Loucy (cell line): ENCODE measurements at regions not wholly inside any gene's neighbourhood (a gene's known extent, or its start where the extent isn't known, plus 50 kb on each side); places are given as distances from the start of the nearest gene placed in this dataset.

Source experiments
- EZH2phosphoT487 ChIP-seq: fragments of 200-600 bp; IDR thresholded peaks from 2 replicates; pipeline ENCODE4 v1.6.1; 2018; ENCODE audit warnings: antibody characterized with exemption, mild to moderate bottlenecking, moderate library complexity, borderline replicate concordance
- TF ChIP-seq, protein P1 (sequence below): fragments of 200-600 bp; sonication (generic); conservative IDR thresholded peaks from 2 replicates; pipeline ENCODE4 v1.5.1; 2014; ENCODE audit warnings: mild to moderate bottlenecking, antibody characterized with exemption, low read length

DNA sequence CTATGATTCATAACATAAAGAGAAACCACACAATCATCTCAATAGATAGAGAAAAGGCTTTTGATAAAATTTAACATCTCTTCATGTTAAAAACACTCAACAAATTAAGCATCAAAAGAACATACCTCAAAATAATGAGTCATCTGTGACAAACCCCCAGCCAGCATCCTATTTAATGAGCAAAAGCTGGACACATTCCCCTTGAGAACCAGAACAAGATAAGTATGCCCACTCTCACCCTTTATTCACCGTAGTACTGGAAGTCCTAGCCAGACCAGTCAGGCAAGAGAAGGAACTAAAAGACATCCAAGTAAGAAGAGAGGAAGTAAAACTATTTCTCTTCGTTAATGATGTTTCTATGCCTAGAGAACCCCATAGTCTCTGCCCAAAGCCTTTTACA, 507.2 kb downstream of the PABPC4L start:
- TF ChIP-seq, protein P1, sequence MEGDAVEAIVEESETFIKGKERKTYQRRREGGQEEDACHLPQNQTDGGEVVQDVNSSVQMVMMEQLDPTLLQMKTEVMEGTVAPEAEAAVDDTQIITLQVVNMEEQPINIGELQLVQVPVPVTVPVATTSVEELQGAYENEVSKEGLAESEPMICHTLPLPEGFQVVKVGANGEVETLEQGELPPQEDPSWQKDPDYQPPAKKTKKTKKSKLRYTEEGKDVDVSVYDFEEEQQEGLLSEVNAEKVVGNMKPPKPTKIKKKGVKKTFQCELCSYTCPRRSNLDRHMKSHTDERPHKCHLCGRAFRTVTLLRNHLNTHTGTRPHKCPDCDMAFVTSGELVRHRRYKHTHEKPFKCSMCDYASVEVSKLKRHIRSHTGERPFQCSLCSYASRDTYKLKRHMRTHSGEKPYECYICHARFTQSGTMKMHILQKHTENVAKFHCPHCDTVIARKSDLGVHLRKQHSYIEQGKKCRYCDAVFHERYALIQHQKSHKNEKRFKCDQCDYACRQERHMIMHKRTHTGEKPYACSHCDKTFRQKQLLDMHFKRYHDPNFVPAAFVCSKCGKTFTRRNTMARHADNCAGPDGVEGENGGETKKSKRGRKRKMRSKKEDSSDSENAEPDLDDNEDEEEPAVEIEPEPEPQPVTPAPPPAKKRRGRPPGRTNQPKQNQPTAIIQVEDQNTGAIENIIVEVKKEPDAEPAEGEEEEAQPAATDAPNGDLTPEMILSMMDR = no peak
- TF ChIP-seq EZH2phosphoT487 = no peak
